ENCODE measurements at regions not wholly inside any gene's neighbourhood (a gene's known extent, or its start where the extent isn't known, plus 50 kb on each side); places are given as distances from the start of the nearest gene placed in this dataset.
"Not testable (repeated sequence)": the region's sequence is repeated elsewhere in the genome, so short reads cannot be mapped to it uniquely, and the experiment has no call there.

DNA sequence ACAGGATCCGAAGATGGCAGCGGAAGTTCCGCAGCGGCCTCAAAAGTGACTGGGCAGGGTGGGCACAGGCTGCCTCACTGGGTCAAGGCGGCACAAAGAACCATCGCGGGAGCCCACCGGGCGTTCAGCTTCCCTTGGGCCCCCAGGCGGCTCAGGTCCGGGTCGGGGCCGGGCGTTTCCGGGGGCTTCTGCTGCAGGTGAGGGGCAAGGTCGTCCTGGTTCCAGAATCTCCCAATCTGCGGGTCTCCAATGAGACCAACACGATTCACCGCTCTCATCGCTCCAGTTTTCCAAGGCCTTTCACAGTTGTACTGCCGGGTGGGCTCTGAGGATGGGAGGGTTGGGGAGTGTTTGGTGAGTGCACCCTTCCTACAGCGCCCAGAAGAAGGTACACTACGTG is 165.0 kb upstream of the NOTCH2NLA start:
- H4K20me1 ChIP-seq (ENCODE audit: control insufficient read depth, insufficient read depth, insufficient read length); H2BK20ac ChIP-seq (ENCODE audit: low read depth, low read length, poor library complexity, severe bottlenecking); H3K9ac ChIP-seq (ENCODE audit: extremely low read depth, insufficient read length, low read length); H3K4me1 ChIP-seq (ENCODE audit: insufficient read depth, low read length); H3K27ac Mint-ChIP-seq; H2BK12ac ChIP-seq (ENCODE audit: insufficient read length, low read depth, low read length); H3K9me3 Mint-ChIP-seq; H3K27ac ChIP-seq (ENCODE audit: insufficient read length, low read depth, low read length); H3K18ac ChIP-seq (ENCODE audit: insufficient read length, low read depth, low read length); H3K4me2 ChIP-seq (ENCODE audit: insufficient read depth, insufficient read length, low read length); H3K9me3 ChIP-seq (ENCODE audit: control insufficient read depth, low read depth, low read length); H3K23ac ChIP-seq (ENCODE audit: insufficient read length, low read depth, low read length); H3K36me3 Mint-ChIP-seq (ENCODE audit: insufficient read depth in 1 of 3, low read depth in 3 of 3); H3K4ac ChIP-seq (ENCODE audit: low read depth, low read length); H3K27me3 ChIP-seq (ENCODE audit: insufficient read depth, low read length); H3K23me2 ChIP-seq (ENCODE audit: insufficient read length, low read depth, low read length, poor library complexity, severe bottlenecking); H3K4me1 Mint-ChIP-seq; H3K79me2 ChIP-seq (ENCODE audit: insufficient read depth, low read length); H4K5ac ChIP-seq (ENCODE audit: insufficient read length, low read depth, low read length); DNase-seq; H2BK5ac ChIP-seq (ENCODE audit: insufficient read length, low read length); H2AK5ac ChIP-seq (ENCODE audit: insufficient read length, low read length); H3K14ac ChIP-seq (ENCODE audit: insufficient read depth, low read length); H3K4me3 Mint-ChIP-seq; H4K8ac ChIP-seq (replicated peaks; ENCODE audit: insufficient read length, low read depth, low read length); H4K91ac ChIP-seq (ENCODE audit: insufficient read length, low read depth, low read length); H3K27me3 Mint-ChIP-seq (ENCODE audit: low read depth); H2BK120ac ChIP-seq (ENCODE audit: low read depth, low read length, poor library complexity, severe bottlenecking); H3K79me1 ChIP-seq (ENCODE audit: insufficient read depth, low read depth, low read length, poor library complexity, severe bottlenecking); H2BK15ac ChIP-seq (ENCODE audit: low read depth, low read length); H3K56ac ChIP-seq (ENCODE audit: insufficient read length, low read depth, low read length); H3T11ph ChIP-seq (ENCODE audit: low read length); H2AFZ ChIP-seq (ENCODE audit: low read length): not testable (repeated sequence)
- no CpG with 5 or more reads among the region's 23 CpGs for WGBS (ENCODE audit: extremely low coverage, insufficient read length, low lambda C conversion rate)

DNA sequence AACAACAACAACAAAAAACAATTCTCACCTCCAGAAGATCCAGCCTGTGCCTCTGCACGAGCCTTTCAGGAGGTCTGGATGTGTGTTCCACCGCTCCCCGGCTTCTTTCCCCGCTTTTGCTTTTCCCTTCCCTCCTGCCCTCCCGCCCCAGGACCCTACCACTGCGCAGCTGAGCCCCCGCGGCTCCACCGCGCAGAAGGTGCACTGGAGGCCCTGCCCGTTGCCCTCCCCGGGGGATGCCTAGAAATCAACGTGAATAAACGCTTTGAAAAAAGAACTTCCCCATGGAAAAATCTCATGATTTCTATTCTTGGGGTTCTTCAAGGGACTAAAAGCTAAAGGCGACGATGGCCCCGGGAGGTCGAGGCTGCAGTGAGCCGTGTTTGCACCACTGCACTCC is 164.3 kb upstream of the NOTCH2NLA start:
- H2BK15ac ChIP-seq (ENCODE audit: low read depth, low read length); H3K23me2 ChIP-seq (ENCODE audit: insufficient read length, low read depth, low read length, poor library complexity, severe bottlenecking); H3K56ac ChIP-seq (ENCODE audit: insufficient read length, low read depth, low read length); H3K9me3 Mint-ChIP-seq; H3K27ac Mint-ChIP-seq; H3K23ac ChIP-seq (ENCODE audit: insufficient read length, low read depth, low read length); H4K8ac ChIP-seq (replicated peaks; ENCODE audit: insufficient read length, low read depth, low read length); H4K91ac ChIP-seq (ENCODE audit: insufficient read length, low read depth, low read length); H2BK120ac ChIP-seq (ENCODE audit: low read depth, low read length, poor library complexity, severe bottlenecking); H3K4me1 ChIP-seq (ENCODE audit: insufficient read depth, low read length); H2BK12ac ChIP-seq (ENCODE audit: insufficient read length, low read depth, low read length); H3K4ac ChIP-seq (ENCODE audit: low read depth, low read length); H3K9ac ChIP-seq (ENCODE audit: extremely low read depth, insufficient read length, low read length); H2AK5ac ChIP-seq (ENCODE audit: insufficient read length, low read length); H3K27me3 ChIP-seq (ENCODE audit: insufficient read depth, low read length); H3K14ac ChIP-seq (ENCODE audit: insufficient read depth, low read length); H2AFZ ChIP-seq (ENCODE audit: low read length); H3K27me3 Mint-ChIP-seq (ENCODE audit: low read depth); H3K18ac ChIP-seq (ENCODE audit: insufficient read length, low read depth, low read length); DNase-seq; H3K4me1 Mint-ChIP-seq; H4K5ac ChIP-seq (ENCODE audit: insufficient read length, low read depth, low read length); H3T11ph ChIP-seq (ENCODE audit: low read length); H3K36me3 Mint-ChIP-seq (ENCODE audit: insufficient read depth in 1 of 3, low read depth in 3 of 3); H2BK5ac ChIP-seq (ENCODE audit: insufficient read length, low read length); H3K79me1 ChIP-seq (ENCODE audit: insufficient read depth, low read depth, low read length, poor library complexity, severe bottlenecking); H3K4me3 Mint-ChIP-seq; H3K9me3 ChIP-seq (ENCODE audit: control insufficient read depth, low read depth, low read length); H4K20me1 ChIP-seq (ENCODE audit: control insufficient read depth, insufficient read depth, insufficient read length); H3K4me2 ChIP-seq (ENCODE audit: insufficient read depth, insufficient read length, low read length); H3K79me2 ChIP-seq (ENCODE audit: insufficient read depth, low read length); H2BK20ac ChIP-seq (ENCODE audit: low read depth, low read length, poor library complexity, severe bottlenecking); H3K27ac ChIP-seq (ENCODE audit: insufficient read length, low read depth, low read length): not testable (repeated sequence)
- WGBS (ENCODE audit: extremely low coverage, insufficient read length, low lambda C conversion rate), result no CpG with 5 or more reads among the region's 19 CpGs

GRCh38 chr1:146389178-146389577 is 160.4 kb upstream of the NOTCH2NLA start:
- not testable (repeated sequence) for H3K4ac ChIP-seq (ENCODE audit: low read depth, low read length); H2BK15ac ChIP-seq (ENCODE audit: low read depth, low read length); H2AK5ac ChIP-seq (ENCODE audit: insufficient read length, low read length); H3K27ac Mint-ChIP-seq; H4K5ac ChIP-seq (ENCODE audit: insufficient read length, low read depth, low read length); H3K14ac ChIP-seq (ENCODE audit: insufficient read depth, low read length); H3K23me2 ChIP-seq (ENCODE audit: insufficient read length, low read depth, low read length, poor library complexity, severe bottlenecking); H2AFZ ChIP-seq (ENCODE audit: low read length); H3K4me1 Mint-ChIP-seq; H3K4me3 Mint-ChIP-seq; H2BK5ac ChIP-seq (ENCODE audit: insufficient read length, low read length); H3K4me1 ChIP-seq (ENCODE audit: insufficient read depth, low read length); H2BK12ac ChIP-seq (ENCODE audit: insufficient read length, low read depth, low read length); H3K27ac ChIP-seq (ENCODE audit: insufficient read length, low read depth, low read length); H2BK120ac ChIP-seq (ENCODE audit: low read depth, low read length, poor library complexity, severe bottlenecking); H2BK20ac ChIP-seq (ENCODE audit: low read depth, low read length, poor library complexity, severe bottlenecking); H4K91ac ChIP-seq (ENCODE audit: insufficient read length, low read depth, low read length); H3K4me2 ChIP-seq (ENCODE audit: insufficient read depth, insufficient read length, low read length); H3K9me3 ChIP-seq (ENCODE audit: control insufficient read depth, low read depth, low read length); H3K56ac ChIP-seq (ENCODE audit: insufficient read length, low read depth, low read length); H3K27me3 ChIP-seq (ENCODE audit: insufficient read depth, low read length); H3K79me2 ChIP-seq (ENCODE audit: insufficient read depth, low read length); H3K36me3 Mint-ChIP-seq (ENCODE audit: insufficient read depth in 1 of 3, low read depth in 3 of 3); H3K79me1 ChIP-seq (ENCODE audit: insufficient read depth, low read depth, low read length, poor library complexity, severe bottlenecking); H3K18ac ChIP-seq (ENCODE audit: insufficient read length, low read depth, low read length); DNase-seq; H4K8ac ChIP-seq (replicated peaks; ENCODE audit: insufficient read length, low read depth, low read length); H3K9ac ChIP-seq (ENCODE audit: extremely low read depth, insufficient read length, low read length); H4K20me1 ChIP-seq (ENCODE audit: control insufficient read depth, insufficient read depth, insufficient read length); H3K27me3 Mint-ChIP-seq (ENCODE audit: low read depth); H3K9me3 Mint-ChIP-seq; H3T11ph ChIP-seq (ENCODE audit: low read length); H3K23ac ChIP-seq (ENCODE audit: insufficient read length, low read depth, low read length)
- no CpG with 5 or more reads among the region's 6 CpGs for WGBS (ENCODE audit: extremely low coverage, insufficient read length, low lambda C conversion rate)
